H54 (cell line): ENCODE measurements at regions not wholly inside any gene's neighbourhood (a gene's known extent, or its start where the extent isn't known, plus 50 kb on each side); places are given as distances from the start of the nearest gene placed in this dataset.

ENCODE experiments used
- DNase-seq: peaks from one replicate; pipeline ENCODE4 v3.0.0; 2011; ENCODE audit warnings: low spot score, mixed read lengths; ENCODE audit not compliant: insufficient read length
- FAIRE-seq: peaks from 3 replicates; lab custom pipeline; 2011; peaks lifted over from hg19 to GRCh38; lab: Jason Lieb, UNC
- POLR2A ChIP-seq: IDR thresholded peaks from 2 replicates; pipeline ENCODE4 v1.6.1; 2011; ENCODE audit warnings: low read depth, mild to moderate bottlenecking, low read length

GRCh38 chr2:67954093-67954748 lies 108.6 kb downstream of the C1D start:
- no peak for FAIRE-seq

GRCh38 chr2:67955748-67956603 lies 106.8 kb downstream of the C1D start:
- FAIRE-seq, result no peak
- no peak for TF ChIP-seq POLR2A
- DNase-seq, result no peak

More at GRCh38 chr2:67954093-67954748, 108.6 kb downstream of the C1D start:
- no peak for TF ChIP-seq POLR2A
- no peak for DNase-seq

- DNase-seq, result no peak
- FAIRE-seq, result no peak
- TF ChIP-seq POLR2A, result no peak
Observed at GRCh38 chr2:67965246-67965645, 97.6 kb downstream of the C1D start.

- TF ChIP-seq POLR2A, result no peak
- no peak for DNase-seq
- FAIRE-seq, result no peak
Observed at GRCh38 chr2:67970071-67970470, 92.7 kb downstream of the C1D start.

GRCh38 chr2:67970542-67970941 lies 92.3 kb downstream of the C1D start:
- no peak for TF ChIP-seq POLR2A
- DNase-seq, result no peak
- no peak for FAIRE-seq

GRCh38 chr2:67974559-67975430 lies 88.0 kb downstream of the C1D start:
- DNase-seq (no peak), FAIRE-seq (peak; percentile 87)
- TF ChIP-seq POLR2A, result no peak

- FAIRE-seq (no peak), DNase-seq (no peak)
- TF ChIP-seq POLR2A, result no peak
Observed at GRCh38 chr2:67977464-67977863, 85.3 kb downstream of the C1D start.

GRCh38 chr2:67982956-67983355 lies 79.8 kb downstream of the C1D start:
- FAIRE-seq (no peak), DNase-seq (no peak)
- TF ChIP-seq POLR2A, result no peak

GRCh38 chr2:67984600-67984999 lies 78.2 kb downstream of the C1D start:
- no peak for DNase-seq
- no peak for TF ChIP-seq POLR2A
- FAIRE-seq, result no peak

- no peak for DNase-seq
- no peak for TF ChIP-seq POLR2A
- no peak for FAIRE-seq
Observed at GRCh38 chr2:67985586-67985985, 77.2 kb downstream of the C1D start.

- FAIRE-seq (no peak), DNase-seq (no peak)
- TF ChIP-seq POLR2A, result no peak
Observed at GRCh38 chr2:67986258-67986657, 76.5 kb downstream of the C1D start.
